HG02870 (cell line): ENCODE measurements at regions not wholly inside any gene's neighbourhood (a gene's known extent, or its start where the extent isn't known, plus 50 kb on each side); places are given as distances from the start of the nearest gene placed in this dataset.

Source experiments
- ATAC-seq: cut with Tn5 transposase; IDR thresholded peaks from one replicate; pipeline ENCODE4 v1.9.1; 2021; ENCODE audit warnings: mild to moderate bottlenecking, moderate library complexity; ENCODE audit not compliant: unreplicated experiment

DNA sequence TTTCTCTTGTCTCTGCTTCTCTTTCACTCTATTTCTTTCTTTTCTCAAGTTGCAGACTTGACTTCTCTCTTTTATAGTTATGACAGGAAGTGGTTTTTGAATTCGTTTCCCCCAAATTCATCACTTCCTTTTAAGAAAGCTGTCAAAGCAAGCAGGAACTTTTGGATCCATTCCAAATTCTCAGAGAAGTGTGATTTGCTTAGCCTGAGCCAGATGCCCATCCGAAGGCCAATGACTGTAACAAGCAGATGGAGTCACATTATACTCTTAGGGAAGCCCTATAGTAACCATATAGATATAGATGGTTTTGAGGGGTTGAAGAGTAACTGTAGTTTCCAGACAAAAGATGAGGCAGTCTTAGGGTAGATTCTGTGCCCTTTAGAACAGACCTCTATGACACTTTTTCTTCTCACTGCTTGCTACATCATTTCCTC lies 592.0 kb upstream of the KCNMB2 start:
- ATAC-seq: no peak

DNA sequence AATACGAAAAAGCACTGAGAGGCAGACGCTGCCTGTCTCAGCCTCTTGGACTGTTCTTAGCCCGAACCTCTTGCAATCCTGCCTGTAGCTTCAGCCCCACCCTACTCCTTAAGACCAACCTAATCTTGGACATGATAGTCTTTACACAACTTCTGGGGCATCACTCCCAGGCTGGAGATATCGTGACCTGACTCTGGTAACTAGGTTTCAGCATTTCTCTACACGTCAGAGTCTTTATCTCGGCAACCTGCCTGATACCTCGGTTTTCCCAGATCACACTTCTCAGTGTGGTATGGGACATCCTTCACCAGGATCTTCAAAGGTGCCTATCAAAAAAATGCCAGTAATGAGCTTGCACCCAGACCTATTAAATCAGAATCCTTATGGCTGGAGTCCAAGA lies 590.2 kb upstream of the KCNMB2 start:
- ATAC-seq: no peak

DNA sequence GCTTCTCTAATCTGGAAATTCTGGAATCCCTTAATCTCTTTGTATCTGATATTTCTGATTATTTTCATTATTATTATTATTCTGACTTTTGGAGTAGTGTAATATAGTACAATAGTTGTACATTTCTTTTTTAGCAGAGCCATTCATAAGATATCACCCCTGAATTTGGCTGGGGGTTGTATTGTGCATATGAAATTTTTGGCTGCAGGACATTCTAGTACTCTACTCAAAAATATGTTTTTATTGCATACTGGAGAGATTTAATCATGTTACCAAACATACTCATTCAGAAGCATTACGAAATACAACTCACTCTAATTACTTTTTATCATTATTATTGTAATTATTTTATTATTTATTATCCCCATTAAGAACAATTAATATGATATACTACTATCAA lies 589.7 kb upstream of the KCNMB2 start:
- ATAC-seq: no peak

DNA sequence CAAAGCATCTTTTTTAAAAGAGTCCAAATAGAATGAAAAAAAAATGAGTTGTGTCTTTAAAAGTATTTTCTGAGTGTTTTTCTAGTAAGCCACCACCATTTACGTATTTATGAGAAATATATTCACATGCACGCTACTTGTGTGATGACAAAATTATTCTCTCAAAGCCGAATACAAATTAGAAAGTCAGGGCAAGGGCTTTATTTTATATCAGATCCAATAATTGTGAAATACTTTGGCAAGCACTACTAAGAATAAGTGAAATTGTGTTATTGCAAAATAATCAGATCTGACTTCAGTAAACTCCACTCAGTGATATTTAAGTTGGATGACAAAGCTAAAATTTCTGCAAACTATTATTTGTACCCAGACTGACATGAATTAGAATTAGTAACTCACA lies 589.3 kb upstream of the KCNMB2 start:
- ATAC-seq: no peak

DNA sequence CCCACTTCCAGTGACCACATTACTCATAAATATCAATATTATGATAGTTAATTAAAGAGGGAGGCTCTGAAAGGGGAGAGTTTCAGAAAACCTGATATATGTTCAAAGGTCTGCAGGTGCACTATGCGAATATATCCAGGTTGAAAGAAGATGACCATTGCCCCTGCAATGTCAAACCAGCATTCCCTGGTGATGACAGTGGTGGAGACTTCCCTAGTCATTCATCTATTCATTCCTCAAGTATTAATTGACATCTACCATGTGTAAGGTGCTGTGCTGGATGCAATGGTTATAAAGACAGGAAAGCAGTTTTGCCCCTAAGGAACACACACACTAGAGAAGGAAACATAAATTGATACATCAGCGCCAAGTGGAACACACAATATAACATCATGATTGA lies 588.3 kb upstream of the KCNMB2 start:
- no peak for ATAC-seq

DNA sequence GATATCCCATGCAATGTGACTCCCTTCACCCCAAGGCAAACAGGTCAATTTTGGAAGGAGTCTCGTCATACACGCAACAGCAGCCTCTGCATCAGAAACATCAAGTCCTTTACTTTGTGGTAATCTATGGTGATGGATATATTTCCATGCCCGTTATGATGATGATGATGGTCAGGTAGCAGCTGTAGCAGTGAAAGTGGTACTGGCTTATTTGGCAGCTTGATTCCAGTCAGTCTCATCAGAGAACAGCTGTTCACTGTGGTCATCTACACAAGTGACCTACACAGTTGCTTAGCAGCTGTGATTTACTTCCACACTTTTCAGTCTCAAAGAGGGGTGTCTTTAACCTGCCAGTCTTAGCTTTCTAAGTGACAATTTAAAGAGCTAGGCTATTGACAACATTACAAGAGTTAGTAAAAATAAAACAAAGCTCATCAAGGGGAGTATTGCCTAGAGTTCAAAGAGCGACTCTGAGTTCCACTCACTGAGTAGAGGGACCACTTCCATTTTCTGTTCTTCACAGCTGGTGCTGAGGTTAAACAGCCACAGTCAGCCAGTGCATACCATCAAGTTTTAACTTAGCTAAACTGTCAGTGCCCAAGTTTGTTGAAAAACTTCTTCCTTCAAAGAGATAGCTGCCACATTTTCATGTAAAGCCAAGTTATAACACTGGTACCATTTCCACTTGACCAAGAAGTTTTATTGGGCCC lies 587.4 kb upstream of the KCNMB2 start:
- ATAC-seq: peak; percentile 68

DNA sequence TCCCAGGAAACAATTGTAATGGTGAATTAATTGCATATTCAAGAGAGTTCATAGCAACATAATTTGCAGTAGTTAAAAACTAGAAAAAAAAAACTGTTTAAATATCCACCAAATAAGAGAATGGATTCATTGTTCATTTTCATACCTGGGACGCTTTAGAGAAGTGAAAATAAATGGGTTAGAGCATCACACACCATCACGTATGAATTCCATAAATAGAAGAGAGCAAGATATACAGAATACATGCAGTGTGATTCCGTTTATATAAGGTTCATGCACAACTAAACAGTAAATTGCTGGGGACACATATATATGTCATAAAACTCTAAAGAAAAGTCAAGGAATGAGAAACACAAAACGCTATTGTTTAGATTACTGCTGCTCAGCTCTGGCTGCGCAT lies 577.0 kb upstream of the KCNMB2 start:
- ATAC-seq: no peak

DNA sequence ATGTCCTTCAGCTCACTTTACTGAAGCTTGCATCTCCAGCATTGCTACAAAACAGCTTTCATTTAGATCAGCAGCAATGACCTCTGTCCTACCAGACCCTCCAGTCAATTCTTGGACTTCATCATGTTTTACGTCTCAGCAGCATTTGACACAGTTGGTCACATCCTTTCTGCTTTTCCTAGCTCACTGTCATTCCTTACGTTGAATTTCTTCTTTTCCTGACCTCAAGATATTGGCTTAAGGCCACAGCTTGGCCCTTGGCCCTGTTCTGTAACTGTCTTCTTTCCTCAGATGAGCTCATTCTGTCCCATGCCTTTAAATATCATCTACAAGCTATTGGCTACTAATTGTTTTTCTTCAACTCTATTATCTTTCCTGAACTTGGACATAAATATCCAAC lies 576.2 kb upstream of the KCNMB2 start:
- ATAC-seq: no peak

DNA sequence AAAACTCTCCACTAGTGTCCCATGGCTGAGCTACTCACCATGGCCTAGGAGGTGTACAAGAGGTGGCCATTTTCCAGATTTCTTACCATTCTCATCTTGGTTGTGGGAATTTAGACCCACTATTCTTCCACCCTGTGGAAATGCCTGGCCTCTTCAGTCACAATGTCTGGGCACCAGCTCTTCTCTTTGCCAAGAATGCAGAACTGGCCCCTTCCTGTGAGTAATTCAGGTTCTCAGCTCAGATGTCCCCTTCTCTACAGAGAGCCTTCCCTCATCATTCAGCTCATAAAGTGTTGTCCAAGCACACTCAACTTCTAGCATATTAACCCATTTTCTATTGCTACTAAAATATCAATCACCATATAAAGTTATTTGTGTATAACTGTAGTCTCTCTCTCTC lies 575.5 kb upstream of the KCNMB2 start:
- no peak for ATAC-seq

DNA sequence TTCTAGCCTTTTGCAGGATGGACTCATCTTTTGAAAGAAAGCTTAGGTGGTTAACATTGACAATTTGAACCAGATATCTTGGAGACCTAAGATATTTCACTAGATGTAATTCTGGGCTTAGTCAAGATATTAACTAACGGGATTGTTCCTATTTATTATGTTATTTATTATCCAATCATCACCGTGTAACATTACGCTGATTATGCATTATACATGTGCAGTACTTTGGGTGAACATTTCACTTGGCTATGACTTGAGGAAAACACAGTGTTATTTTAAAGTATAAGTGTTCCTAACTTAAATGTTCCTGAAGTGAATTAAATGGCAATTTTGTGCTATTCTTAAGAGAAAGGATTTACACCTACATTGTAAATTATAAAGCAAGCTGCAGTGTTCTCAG lies 574.5 kb upstream of the KCNMB2 start:
- no peak for ATAC-seq

DNA sequence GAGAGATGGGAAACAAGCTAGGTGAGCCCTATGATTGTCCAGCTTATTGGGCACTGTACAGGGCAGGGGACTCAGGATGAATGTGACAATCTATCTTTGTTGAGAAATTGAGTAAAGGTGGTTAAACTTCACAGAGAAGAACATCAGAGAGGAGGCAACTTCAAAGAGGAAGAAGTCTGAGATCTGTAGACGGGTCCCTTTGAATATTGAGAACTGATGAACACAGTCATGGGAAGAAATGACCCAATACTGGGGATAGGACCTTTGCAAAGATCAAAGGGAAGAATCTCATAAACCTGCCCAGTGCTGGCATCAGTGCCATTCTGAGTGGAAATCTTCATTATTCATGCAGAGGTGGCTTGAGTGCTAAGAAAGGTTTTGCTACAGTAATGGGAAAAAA lies 569.7 kb upstream of the KCNMB2 start:
- ATAC-seq: no peak

DNA sequence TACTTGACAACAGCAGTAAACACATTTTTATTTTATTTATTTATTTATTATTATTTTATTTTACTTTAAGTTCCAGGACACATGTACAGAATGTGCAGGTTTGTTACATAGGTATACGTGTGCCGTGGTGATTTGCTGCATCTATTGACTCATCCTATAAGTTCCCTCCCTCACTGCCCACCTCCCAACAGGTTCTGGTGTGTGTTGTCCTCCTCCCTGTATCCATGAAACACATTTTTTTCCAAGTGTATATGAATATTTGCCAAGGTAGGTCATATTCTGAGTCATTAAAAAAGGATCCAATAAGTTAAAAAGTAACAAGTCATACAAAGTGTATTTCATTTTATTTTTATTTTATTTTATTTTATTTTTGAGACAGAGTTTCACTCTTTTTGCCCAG lies 567.3 kb upstream of the KCNMB2 start:
- ATAC-seq: no peak

DNA sequence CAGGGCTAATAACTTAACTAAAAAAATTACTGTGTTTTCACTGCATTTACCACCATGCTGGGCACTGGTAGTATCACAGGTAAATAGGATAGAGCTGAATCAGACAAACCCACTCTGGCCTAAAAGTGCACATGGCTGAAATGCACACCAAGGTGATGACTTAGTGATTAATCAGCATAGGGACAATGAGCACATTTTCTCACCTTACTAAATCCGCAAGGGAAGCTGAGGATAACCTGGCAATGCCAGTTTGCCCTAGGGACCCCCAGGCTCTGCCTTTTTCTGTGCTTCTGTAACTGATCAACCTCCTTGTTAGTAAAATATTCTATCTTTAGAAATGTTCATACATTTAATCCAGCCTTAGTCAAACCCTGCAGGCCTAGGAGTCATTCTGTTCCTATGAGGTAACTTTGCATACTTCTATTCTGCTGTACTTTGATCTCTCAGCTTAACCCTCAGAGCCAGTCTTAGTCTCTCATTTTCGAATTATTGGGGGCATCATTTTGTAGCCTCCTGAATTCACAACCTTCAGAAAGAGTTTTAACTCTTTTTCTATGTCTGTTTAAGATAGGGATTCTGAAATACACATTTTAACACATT lies 562.9 kb upstream of the KCNMB2 start:
- ATAC-seq: no peak

DNA sequence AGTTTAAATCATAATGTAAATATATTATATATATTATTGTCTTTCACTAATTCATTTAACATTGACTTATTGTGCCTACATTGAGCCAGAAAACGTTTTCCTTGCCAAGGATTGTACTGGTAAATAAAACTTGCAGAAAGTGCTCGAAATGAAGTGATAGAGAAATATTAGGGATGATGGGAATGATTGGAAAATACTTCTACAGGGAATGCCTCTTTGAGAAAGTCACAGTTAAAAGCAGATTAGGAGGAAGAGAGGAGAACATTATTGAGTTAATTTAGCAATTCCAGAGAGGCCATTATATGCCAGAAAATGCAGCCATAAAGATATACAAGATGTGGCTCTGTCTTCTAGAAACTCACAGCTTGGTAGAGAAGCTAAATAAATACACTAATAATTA lies 560.0 kb upstream of the KCNMB2 start:
- no peak for ATAC-seq

DNA sequence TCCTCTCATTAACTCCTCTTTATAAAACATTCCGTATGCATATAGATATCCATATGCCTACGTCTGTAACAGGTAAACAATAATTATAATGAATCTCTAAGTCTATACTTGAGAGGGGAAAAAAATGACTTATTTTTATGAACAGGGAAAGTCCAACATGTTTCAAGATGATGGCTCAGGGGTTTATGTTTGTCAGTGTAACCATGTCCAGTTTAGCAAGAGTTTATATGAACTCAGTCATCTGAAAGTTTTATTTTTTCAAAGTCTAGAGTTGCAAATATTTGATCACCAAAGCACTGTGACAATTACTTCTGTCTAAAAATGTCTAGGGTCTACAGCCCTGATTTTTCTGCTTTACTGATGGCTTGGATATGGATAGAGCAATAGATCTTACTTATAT lies 559.4 kb upstream of the KCNMB2 start:
- ATAC-seq: no peak

DNA sequence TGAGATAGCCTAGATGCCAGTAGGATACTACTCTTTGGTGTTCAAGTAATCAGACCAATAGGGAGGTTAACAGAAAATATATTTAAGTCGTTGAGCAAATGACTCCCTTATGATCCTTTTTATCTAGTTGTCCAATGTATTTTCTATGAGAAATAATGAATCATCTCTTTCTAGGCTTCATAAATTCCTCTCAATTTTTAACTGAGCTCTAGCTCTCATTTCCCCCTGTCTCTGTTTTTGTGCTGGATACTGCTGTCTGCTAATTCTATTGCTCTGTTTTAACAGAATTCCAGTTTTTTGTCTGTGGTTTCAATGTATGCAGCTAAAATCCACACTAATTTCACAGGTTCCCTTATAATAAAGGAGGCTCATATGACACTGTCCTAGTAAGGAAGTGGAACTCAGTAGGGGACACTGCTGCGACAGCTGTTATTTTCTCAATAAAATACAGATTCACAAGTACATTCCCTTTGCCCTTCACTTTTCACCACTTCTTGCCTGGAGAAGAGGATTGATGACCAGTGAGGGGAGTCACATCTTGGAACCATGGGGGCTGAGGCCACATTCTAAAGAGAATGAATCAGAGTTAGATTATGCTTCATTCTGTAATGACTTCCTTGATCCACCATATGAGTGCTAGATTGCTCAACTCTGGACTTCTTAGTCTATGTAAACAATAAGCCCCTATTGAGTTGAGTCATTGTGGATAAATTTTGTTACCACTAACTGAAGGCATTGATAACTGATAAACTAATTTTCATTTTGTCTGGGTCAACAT lies 558.7 kb upstream of the KCNMB2 start:
- no peak for ATAC-seq

DNA sequence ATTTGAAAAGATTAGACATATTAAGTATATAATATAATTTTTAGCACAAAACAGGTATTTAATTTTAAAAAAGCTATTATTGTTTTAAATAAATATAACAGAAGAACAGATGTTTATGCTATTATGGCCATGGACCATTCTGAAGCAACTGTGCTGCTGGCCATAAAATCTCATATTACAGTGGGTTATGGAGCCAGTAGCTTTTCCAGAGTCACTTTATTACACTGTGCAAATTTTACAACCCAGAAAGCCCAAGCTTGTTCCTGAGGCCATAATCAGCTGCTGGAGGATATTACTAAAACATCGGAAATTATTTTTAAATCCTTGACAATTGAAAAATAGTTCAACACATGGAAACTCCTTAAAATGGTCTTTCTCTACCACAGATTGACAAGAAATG lies 557.3 kb upstream of the KCNMB2 start:
- no peak for ATAC-seq

DNA sequence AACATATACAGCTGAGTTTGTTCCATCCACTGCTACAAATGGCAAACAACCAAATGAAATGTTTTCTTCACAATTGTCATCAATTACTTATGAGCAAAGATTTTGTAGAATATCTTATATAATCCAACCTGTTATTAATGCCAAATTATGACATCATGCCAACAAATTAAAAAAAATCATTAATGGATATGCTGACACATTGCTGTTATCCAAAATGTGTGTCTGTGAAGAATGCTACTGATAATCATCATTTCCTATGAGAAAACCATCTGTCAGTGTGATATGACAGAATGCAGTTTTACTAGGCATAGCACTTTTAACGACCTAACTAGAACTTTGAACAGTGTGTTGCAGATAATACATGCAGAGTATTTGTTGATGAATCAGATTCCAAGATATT lies 556.5 kb upstream of the KCNMB2 start:
- no peak for ATAC-seq

DNA sequence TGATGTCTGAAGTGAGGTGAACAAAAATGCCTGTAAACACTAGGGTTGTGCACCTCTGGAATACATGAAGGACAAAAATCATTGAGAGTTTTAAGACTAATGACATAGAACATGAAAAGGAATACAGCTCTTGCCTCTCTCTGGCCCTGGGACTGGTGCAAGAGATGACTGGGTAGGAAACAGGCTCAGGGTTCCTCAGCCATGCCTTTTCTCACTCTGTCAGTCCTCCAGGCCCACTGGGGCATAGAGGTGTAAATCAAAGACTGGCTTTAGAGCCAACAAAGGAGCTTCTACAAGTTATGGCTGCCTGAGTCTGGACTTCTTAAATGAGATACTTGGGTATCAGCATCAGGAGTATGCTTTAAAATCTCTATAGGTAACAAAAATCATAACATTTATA lies 554.7 kb upstream of the KCNMB2 start:
- peak; percentile 39 for ATAC-seq

DNA sequence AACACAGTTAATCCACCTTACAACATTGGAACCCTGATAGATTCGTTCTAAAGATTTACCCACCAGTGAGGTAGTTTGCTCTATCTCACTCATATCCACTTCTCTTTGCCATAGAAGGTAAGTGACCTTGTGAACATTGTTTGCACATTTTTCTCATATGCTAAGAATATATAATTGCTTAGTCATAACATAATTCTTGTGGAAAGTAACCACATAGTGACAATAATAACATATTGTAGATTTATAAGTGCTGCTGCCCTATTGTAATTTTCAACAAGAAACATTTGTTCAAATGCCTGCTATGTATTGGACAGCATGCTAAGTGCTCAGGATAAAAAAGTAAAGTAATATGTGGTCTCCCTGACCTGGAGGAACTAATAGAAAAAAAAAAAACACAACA lies 554.2 kb upstream of the KCNMB2 start:
- peak; percentile 69 for ATAC-seq

DNA sequence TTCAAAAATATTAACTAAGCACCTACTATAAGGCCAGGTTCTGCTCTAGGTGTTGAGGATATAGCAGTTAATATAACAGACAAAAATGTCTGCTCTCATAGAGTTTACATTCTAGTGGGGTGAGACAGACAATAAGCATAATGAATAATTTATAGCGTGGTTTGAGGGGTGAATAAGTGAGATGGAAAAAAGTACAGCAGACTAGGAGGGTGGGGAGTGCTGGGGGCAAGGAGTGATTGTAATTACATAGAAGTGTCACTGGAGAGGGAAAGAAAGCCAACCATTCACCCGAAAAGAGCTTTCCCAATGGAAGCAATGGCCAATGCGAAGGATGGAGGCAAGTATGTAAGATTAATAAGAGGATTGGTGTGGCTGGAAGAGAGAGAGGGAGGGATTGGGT lies 552.9 kb upstream of the KCNMB2 start:
- no peak for ATAC-seq
